Kidney (tissue), 13 donors: ENCODE measurements at regions not wholly inside any gene's neighbourhood (a gene's known extent, or its start where the extent isn't known, plus 50 kb on each side); places are given as distances from the start of the nearest gene placed in this dataset.
A peak's percentile ranks its signal among the peaks of the same experiment; 100 is the strongest.

ENCODE experiments used
- DNase-seq, 5 donors: peaks; one replicate each; pipeline ENCODE4 v3.0.0-alpha.2; 2013 to 2020
- FAIRE-seq: peaks from 2 replicates; lab custom pipeline; 2012; peaks lifted over from hg19 to GRCh38; lab: Jason Lieb, UNC
- H3K27ac ChIP-seq, 2 donors: one replicate each; pipeline ENCODE4 v1.7.0; 2013; ENCODE audit warnings: low read depth in 2 of 2, low read length in 2 of 2, inconsistent platforms in 1 of 2
- H3K27me3 ChIP-seq: one replicate; pipeline ENCODE4 v1.7.1; 2013; ENCODE audit warnings: low read length, inconsistent platforms; ENCODE audit not compliant: control insufficient read depth, insufficient read depth
- H3K36me3 ChIP-seq, 3 donors: one replicate each; pipeline versions ENCODE4 v1.7.0 to v1.7.1; 2013; ENCODE audit warnings: low read length in 3 of 3, control low read depth in 1 of 3, inconsistent platforms in 1 of 3; ENCODE audit not compliant: insufficient read depth in 3 of 3, control insufficient read depth in 2 of 3
- H3K4me1 ChIP-seq, 3 donors: one replicate each; pipeline versions ENCODE4 v1.7.0 to v1.7.1; 2013; ENCODE audit warnings: low read length in 3 of 3, inconsistent platforms in 1 of 3, low read depth in 1 of 3; ENCODE audit not compliant: control insufficient read depth in 2 of 3, insufficient read depth in 2 of 3
- H3K4me3 ChIP-seq, 3 donors: one replicate each; pipeline versions ENCODE4 v1.7.0 to v1.8.1; 2013; ENCODE audit warnings: low read length in 3 of 3, control low read depth in 1 of 3, inconsistent platforms in 1 of 3
- H3K9ac ChIP-seq, 3 donors: one replicate each; pipeline versions ENCODE4 v1.7.0 to v1.7.1; 2013; ENCODE audit warnings: low read length in 3 of 3, control low read depth in 1 of 3, inconsistent platforms in 1 of 3
- H3K9me3 ChIP-seq, 3 donors: one replicate each; pipeline versions ENCODE4 v1.7.0 to v1.7.1; 2013; ENCODE audit warnings: low read length in 3 of 3, control low read depth in 1 of 3, inconsistent platforms in 1 of 3; ENCODE audit not compliant: control insufficient read depth in 2 of 3, insufficient read depth in 1 of 3
- CTCF ChIP-seq: IDR thresholded peaks from 3 replicates; pipeline ENCODE4 v1.5.1; 2012; ENCODE audit warnings: mild to moderate bottlenecking, moderate library complexity, borderline replicate concordance; ENCODE audit not compliant: insufficient read depth; ENCODE audit errors: extremely low read depth
- intact Hi-C: fragments of 100-400 bp; cut with DNase I; formaldehyde crosslinking; loops from one replicate; pipeline ENCODE4 v1.11.1; 2022
- donor health status: control.
- donor health status: control.
- donor health status: control.
- donor health status: control.
- donor health status: control.
- donor health status: DM: yes; HTN: yes; CAD: no.
- donor health status: Normal renal cell carcinoma (clear cell type).

GRCh38 chr2:201970786-201971108, 62.9 kb upstream of the FZD7 start:
- no peaks in the 10 kb centered on the region for H3K4me1 ChIP-seq
- H3K4me3 ChIP-seq: no peak overlapping the region
- intact Hi-C loops: no loop called here
- H3K9me3 ChIP-seq: no peaks in the 10 kb centered on the region
- no peak for TF ChIP-seq CTCF
- H3K27ac ChIP-seq: no peak overlapping the region
- FAIRE-seq: no peak
- no peaks in the 10 kb centered on the region for H3K27me3 ChIP-seq
- H3K36me3 ChIP-seq: no peaks in the 10 kb centered on the region
- DNase-seq: no peak
- no peak overlapping the region for H3K9ac ChIP-seq

GRCh38 chr2:201971531-201972228, 62.0 kb upstream of the FZD7 start:
- intact Hi-C loops: no loop called here
- no peaks in the 10 kb centered on the region for H3K36me3 ChIP-seq

GRCh38 chr2:201972621-201973255, 60.9 kb upstream of the FZD7 start:
- peak in 1 of 5 donors; percentile 48 for DNase-seq
- H3K27ac ChIP-seq: no peak overlapping the region
- no peak overlapping the region for H3K4me3 ChIP-seq
- H3K4me1 ChIP-seq: no peaks in the 10 kb centered on the region
- H3K27me3 ChIP-seq: no peaks in the 10 kb centered on the region
- no peaks in the 10 kb centered on the region for H3K9me3 ChIP-seq
- no peak for FAIRE-seq
- no peaks in the 10 kb centered on the region for H3K36me3 ChIP-seq
- TF ChIP-seq CTCF: no peak
- no peak overlapping the region for H3K9ac ChIP-seq
- intact Hi-C loops: no loop called here

More at GRCh38 chr2:201971531-201972228, 62.0 kb upstream of the FZD7 start:
- no peaks in the 10 kb centered on the region for H3K4me1 ChIP-seq
- H3K27me3 ChIP-seq: no peaks in the 10 kb centered on the region
- no peaks in the 10 kb centered on the region for H3K9me3 ChIP-seq
- H3K27ac ChIP-seq: no peak overlapping the region
- TF ChIP-seq CTCF: no peak
- H3K4me3 ChIP-seq: no peak overlapping the region
- DNase-seq (peak in 1 of 5 donors; percentile 34), FAIRE-seq (no peak)
- no peak overlapping the region for H3K9ac ChIP-seq
